ENCODE measurements at regions not wholly inside any gene's neighbourhood (a gene's known extent, or its start where the extent isn't known, plus 50 kb on each side); places are given as distances from the start of the nearest gene placed in this dataset.
"Not testable (repeated sequence)": the region's sequence is repeated elsewhere in the genome, so short reads cannot be mapped to it uniquely, and the experiment has no call there.

- Mint-ChIP-seq H3K27me3 (ENCODE audit: low read depth in 3 of 3) (peaks cover 0 to 8% (median 0%) of the 10 kb centered on the region in 3 donors), H3K4me1 (peaks cover 54 to 85% of the 10 kb centered on the region in 2 donors), H3K4me3 (no peak overlapping the region), H3K9me3 (no peaks in the 10 kb centered on the region), H3K27ac (no peak overlapping the region), H3K36me3 (peaks cover 7 to 13% (median 7%) of the 10 kb centered on the region in 3 donors)
- DNase-seq: no peak
Observed at GRCh38 chr16:31718998-31719397, 154.6 kb upstream of the ZNF267 start.

DNA sequence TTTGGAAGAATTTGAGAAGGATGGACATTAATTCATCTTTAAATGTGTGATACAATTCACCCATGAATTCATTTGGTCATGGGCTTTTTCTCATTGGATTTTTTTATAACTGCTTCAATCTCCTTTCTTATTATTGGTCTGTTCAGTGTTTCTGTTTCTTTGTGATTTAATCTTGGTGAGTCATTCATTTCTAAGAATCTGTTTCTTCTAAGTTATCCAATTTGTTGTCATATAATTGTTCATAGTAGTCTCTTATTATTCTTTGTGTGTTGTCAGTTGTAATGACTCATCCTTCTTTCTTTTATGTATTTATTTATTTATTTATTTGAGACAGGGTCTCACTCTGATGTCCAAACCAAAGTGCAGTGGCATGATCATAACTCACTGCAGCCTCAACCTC lies 146.1 kb upstream of the ZNF267 start:
- no peak for DNase-seq
- H3K27ac Mint-ChIP-seq: no peak overlapping the region
- peaks cover 0 to 5% (median 0%) of the 10 kb centered on the region in 6 donors for H3K9me3 Mint-ChIP-seq
- H3K4me1 Mint-ChIP-seq: peaks cover 29 to 73% of the 10 kb centered on the region in 2 donors
- H3K36me3 Mint-ChIP-seq: peaks cover 48 to 79% (median 71%) of the 10 kb centered on the region in 3 donors
- no peak overlapping the region for H3K4me3 Mint-ChIP-seq
- peaks cover 0 to 2% (median 0%) of the 10 kb centered on the region in 3 donors for H3K27me3 Mint-ChIP-seq (ENCODE audit: low read depth in 3 of 3)

GRCh38 chr16:31734265-31734664 lies 139.3 kb upstream of the ZNF267 start:
- no peak for DNase-seq
- Mint-ChIP-seq H3K4me1 (peaks cover 27 to 53% of the 10 kb centered on the region in 2 donors), H3K9me3 (peaks cover 0 to 13% (median 10%) of the 10 kb centered on the region in 6 donors), H3K36me3 (peaks cover 58 to 76% (median 76%) of the 10 kb centered on the region in 3 donors), H3K27ac (no peak overlapping the region), H3K27me3 (ENCODE audit: low read depth in 3 of 3) (peaks cover 0 to 3% (median 2%) of the 10 kb centered on the region in 3 donors), H3K4me3 (no peak overlapping the region)

DNA sequence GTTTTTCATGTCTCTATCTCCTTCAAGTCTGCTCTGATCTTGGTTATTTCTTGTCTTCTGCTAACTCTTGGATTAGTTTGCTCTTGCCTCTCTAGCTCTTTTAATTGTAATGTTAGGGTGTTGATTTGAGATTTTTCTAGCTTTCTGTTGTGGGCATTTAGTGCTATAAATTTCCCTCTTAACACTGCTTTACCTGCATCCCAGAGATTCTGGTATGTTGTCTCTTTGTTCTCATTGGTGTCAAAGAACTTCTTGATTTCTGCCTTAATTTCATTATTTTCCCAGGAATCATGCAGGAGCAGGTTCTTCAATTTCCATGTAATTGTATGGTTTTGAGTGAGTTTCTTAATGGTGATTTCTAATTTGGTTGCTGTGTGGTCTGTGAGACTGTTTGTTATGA lies 128.5 kb upstream of the ZNF267 start:
- DNase-seq; H3K27ac Mint-ChIP-seq; H3K4me3 Mint-ChIP-seq; H3K27me3 Mint-ChIP-seq (ENCODE audit: low read depth in 3 of 3): not testable (repeated sequence)
- peaks cover 79 to 96% (median 92%) of the 10 kb centered on the region in 3 donors for H3K36me3 Mint-ChIP-seq
- H3K9me3 Mint-ChIP-seq: peaks cover 61 to 98% (median 88%) of the 10 kb centered on the region in 6 donors
- peaks cover 10 to 56% of the 10 kb centered on the region in 2 donors for H3K4me1 Mint-ChIP-seq

DNA sequence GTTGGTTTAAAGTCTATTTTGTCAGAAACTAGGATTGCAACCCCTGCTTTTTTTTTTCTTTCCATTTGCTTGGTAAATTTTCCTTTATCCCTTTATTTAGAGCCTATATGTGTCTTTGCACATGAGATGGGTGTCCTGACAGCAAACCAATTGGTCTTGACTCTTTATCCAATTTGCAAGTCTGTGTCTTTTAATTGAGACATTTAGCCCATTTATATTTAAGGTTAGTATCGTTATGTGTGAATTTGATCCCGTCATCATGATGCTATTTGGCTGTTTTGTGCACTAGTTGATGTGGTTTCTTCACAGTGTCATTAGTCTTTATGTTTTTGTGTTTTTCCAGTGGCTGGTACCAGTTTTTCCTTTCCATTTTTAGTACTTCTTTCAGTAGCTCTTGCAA lies 127.7 kb upstream of the ZNF267 start:
- DNase-seq: no peak
- H3K36me3 Mint-ChIP-seq: peaks cover 78 to 95% (median 91%) of the 10 kb centered on the region in 3 donors
- H3K4me1 Mint-ChIP-seq: peaks cover 13 to 54% of the 10 kb centered on the region in 2 donors
- H3K4me3 Mint-ChIP-seq: no peak overlapping the region
- H3K27ac Mint-ChIP-seq: no peak overlapping the region
- peaks cover 64 to 98% (median 91%) of the 10 kb centered on the region in 6 donors for H3K9me3 Mint-ChIP-seq
- H3K27me3 Mint-ChIP-seq (ENCODE audit: low read depth in 3 of 3): peaks cover 0 to 6% (median 0%) of the 10 kb centered on the region in 3 donors

DNA sequence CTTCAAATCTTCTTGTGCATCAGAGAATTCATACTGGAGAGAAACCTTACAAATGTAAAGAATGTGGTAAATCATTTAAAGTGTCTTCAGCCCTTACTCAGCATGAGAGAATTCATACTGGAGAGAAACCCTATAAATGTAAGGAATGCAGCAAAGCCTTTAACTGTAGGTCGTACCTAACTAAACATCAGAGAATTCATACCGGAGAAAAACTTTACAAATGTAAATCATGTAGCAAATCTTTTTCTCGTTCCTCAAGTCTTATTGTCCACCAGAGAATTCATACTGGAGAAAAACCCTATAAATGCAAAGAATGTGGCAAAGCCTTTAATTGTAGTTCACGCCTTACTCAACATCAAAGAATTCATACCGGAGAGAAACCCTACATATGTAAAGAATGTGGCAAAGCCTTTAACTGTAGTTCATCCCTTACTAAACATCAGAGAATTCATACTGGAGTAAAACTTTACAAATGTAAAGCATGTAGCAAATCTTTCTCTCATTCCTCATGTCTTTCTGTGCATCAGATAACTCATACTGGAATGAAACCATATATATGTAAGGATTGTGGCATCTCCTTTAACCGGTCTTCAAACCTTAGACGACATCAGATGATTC lies 118.5 kb upstream of the ZNF267 start:
- peaks cover 2 to 12% of the 10 kb centered on the region in 2 donors for H3K4me1 Mint-ChIP-seq
- peaks cover 81 to 89% (median 88%) of the 10 kb centered on the region in 3 donors for H3K36me3 Mint-ChIP-seq
- peaks cover 61 to 95% (median 92%) of the 10 kb centered on the region in 6 donors for H3K9me3 Mint-ChIP-seq
- no peak for DNase-seq
- peaks cover 0 to 3% (median 0%) of the 10 kb centered on the region in 3 donors for H3K27me3 Mint-ChIP-seq (ENCODE audit: low read depth in 3 of 3)
- H3K27ac Mint-ChIP-seq: no peak overlapping the region
- H3K4me3 Mint-ChIP-seq: no peak overlapping the region

DNA sequence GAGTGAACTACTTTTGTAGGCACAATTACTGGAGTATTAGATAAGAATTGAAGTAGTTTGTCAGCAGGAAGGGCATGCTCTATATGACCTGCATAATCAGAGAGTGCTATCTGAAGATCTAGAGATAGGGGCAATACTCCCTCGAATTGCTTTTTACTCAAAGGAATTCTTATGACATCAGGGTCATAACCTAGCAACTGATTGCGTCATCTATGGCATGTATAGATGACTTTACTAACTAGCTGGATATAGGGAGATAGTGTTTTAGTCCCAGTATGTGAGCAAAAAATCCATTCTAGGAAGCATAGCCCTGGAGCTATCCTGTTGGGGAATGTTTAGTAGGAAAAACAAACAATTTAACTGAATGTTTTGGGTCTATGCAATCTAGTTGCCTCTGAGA lies 109.5 kb upstream of the ZNF267 start:
- DNase-seq: no peak
- Mint-ChIP-seq H3K4me3 (no peak overlapping the region), H3K27me3 (ENCODE audit: low read depth in 3 of 3) (peaks cover 0 to 3% (median 0%) of the 10 kb centered on the region in 3 donors), H3K36me3 (peaks cover 21 to 36% (median 30%) of the 10 kb centered on the region in 3 donors), H3K4me1 (no peaks in the 10 kb centered on the region), H3K27ac (no peak overlapping the region), H3K9me3 (peaks cover 35 to 91% (median 81%) of the 10 kb centered on the region in 6 donors)

DNA sequence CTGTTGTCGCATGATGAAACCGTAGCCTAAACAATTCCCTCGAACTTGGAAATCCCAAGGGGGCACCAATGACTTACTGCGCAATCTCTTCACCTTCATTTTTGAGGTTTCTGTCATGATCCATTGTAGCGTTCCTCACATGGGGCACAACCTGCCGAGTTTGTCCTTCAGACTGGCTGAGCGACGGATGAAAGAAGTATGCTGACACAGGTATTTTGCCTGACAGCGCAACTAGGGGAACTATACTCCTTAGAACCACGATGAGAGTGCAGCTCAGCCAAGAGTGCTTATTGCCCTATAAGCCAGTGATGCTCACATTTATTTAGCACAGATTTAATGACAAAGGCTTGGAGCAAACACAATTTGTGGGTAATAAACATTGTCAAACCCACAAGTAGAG lies 106.3 kb upstream of the ZNF267 start:
- Mint-ChIP-seq H3K27ac (no peak overlapping the region), H3K9me3 (peaks cover 39 to 92% (median 82%) of the 10 kb centered on the region in 6 donors), H3K4me3 (no peak overlapping the region), H3K4me1 (no peaks in the 10 kb centered on the region), H3K36me3 (peaks cover 10 to 22% (median 17%) of the 10 kb centered on the region in 3 donors), H3K27me3 (ENCODE audit: low read depth in 3 of 3) (peaks cover 0 to 3% (median 0%) of the 10 kb centered on the region in 3 donors)
- no peak for DNase-seq

DNA sequence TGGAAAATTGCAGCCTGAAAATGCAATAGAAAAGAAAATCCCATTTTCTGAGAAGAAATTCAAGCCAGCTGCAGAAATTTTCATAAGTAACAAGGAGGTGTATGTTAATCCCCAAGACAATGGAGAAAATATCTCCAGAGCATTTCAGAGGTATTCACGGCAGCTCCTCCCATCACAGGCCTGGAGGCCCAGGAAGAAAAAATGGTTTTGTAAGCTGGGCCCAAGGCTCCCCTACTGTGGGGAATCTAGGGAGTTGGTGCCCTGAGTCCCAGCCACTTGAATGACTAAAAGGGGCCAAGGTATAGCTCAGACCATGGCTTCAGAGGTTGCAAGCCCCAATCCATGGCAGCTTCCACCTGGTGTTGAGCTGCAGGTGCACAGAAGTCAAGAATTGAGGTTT lies 93.3 kb upstream of the ZNF267 start:
- no peaks in the 10 kb centered on the region for H3K4me1 Mint-ChIP-seq
- H3K4me3 Mint-ChIP-seq: no peak overlapping the region
- peaks cover 7 to 23% (median 22%) of the 10 kb centered on the region in 3 donors for H3K36me3 Mint-ChIP-seq
- no peak for DNase-seq
- H3K27me3 Mint-ChIP-seq (ENCODE audit: low read depth in 3 of 3): peaks cover 0 to 3% (median 2%) of the 10 kb centered on the region in 3 donors
- no peak overlapping the region for H3K27ac Mint-ChIP-seq
- peaks cover 47 to 96% (median 84%) of the 10 kb centered on the region in 6 donors for H3K9me3 Mint-ChIP-seq

DNA sequence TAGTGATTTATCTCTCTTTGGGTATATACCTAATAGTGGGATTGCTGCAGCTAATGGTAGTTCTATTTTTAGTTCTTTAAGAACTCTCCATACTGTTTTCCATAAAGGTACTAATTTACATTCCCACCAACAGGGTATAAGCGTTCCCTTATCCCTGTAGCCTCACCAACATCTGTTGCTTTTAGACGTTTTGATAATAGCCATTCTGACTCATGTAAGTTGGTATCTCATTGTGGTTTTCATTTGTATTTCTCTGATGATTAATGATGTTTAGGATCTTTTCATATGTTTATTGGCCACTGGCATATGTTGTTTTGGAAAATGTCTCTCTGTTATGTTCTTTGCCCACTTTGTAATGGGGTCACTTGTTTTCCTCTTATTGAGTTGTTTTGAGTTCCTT lies 88.5 kb upstream of the ZNF267 start:
- peaks cover 0 to 18% (median 9%) of the 10 kb centered on the region in 3 donors for H3K36me3 Mint-ChIP-seq
- peaks cover 41 to 90% (median 68%) of the 10 kb centered on the region in 6 donors for H3K9me3 Mint-ChIP-seq
- no peaks in the 10 kb centered on the region for H3K4me1 Mint-ChIP-seq
- no peak overlapping the region for H3K27ac Mint-ChIP-seq
- H3K27me3 Mint-ChIP-seq (ENCODE audit: low read depth in 3 of 3): peaks cover 2 to 7% (median 4%) of the 10 kb centered on the region in 3 donors
- H3K4me3 Mint-ChIP-seq: no peak overlapping the region
- no peak for DNase-seq

- Mint-ChIP-seq H3K4me3 (no peak overlapping the region), H3K27me3 (ENCODE audit: low read depth in 3 of 3) (peaks cover 0 to 22% (median 5%) of the 10 kb centered on the region in 3 donors), H3K4me1 (no peaks in the 10 kb centered on the region), H3K9me3 (peaks cover 0 to 4% (median 0%) of the 10 kb centered on the region in 6 donors), H3K27ac (no peak overlapping the region), H3K36me3 (no peaks in the 10 kb centered on the region)
- no peak for DNase-seq
Observed at GRCh38 chr16:31807086-31807485, 66.5 kb upstream of the ZNF267 start.

GRCh38 chr16:31810863-31811262 lies 62.7 kb upstream of the ZNF267 start:
- Mint-ChIP-seq H3K9me3 (peaks cover 0 to 4% (median 0%) of the 10 kb centered on the region in 6 donors), H3K27ac (no peak overlapping the region), H3K27me3 (ENCODE audit: low read depth in 3 of 3) (peaks cover 0 to 19% (median 7%) of the 10 kb centered on the region in 3 donors), H3K36me3 (no peaks in the 10 kb centered on the region), H3K4me3 (no peak overlapping the region), H3K4me1 (no peaks in the 10 kb centered on the region)
- no peak for DNase-seq

GRCh38 chr16:31816141-31816540 lies 57.5 kb upstream of the ZNF267 start:
- H3K36me3 Mint-ChIP-seq, H3K4me3 Mint-ChIP-seq, H3K4me1 Mint-ChIP-seq, H3K27ac Mint-ChIP-seq, H3K9me3 Mint-ChIP-seq, DNase-seq: not testable (repeated sequence)
- peaks cover 5 to 14% (median 6%) of the 10 kb centered on the region in 3 donors for H3K27me3 Mint-ChIP-seq (ENCODE audit: low read depth in 3 of 3)

- H3K9me3 Mint-ChIP-seq: peaks cover 0 to 10% (median under 1%) of the 10 kb centered on the region in 6 donors
- peaks cover 2 to 17% (median 9%) of the 10 kb centered on the region in 3 donors for H3K27me3 Mint-ChIP-seq (ENCODE audit: low read depth in 3 of 3)
- no peak overlapping the region for H3K4me3 Mint-ChIP-seq
- no peaks in the 10 kb centered on the region for H3K4me1 Mint-ChIP-seq
- peaks cover 0 to under 1% (median 0%) of the 10 kb centered on the region in 3 donors for H3K36me3 Mint-ChIP-seq
- no peak overlapping the region for H3K27ac Mint-ChIP-seq
- DNase-seq: no peak
Observed at GRCh38 chr16:31819386-31819785, 54.2 kb upstream of the ZNF267 start.
